Right lobe of liver (tissue), 4 donors: ENCODE measurements at regions not wholly inside any gene's neighbourhood (a gene's known extent, or its start where the extent isn't known, plus 50 kb on each side); places are given as distances from the start of the nearest gene placed in this dataset.

Experiments
- CTCF ChIP-seq, 4 donors: fragments of 200-600 bp in 3 of 4; fragments of 450-650 bp in 1 of 4; IDR thresholded peaks; one replicate each; pipeline versions ENCODE4 v1.5.1 to v1.8.0; 2016 to 2022; ENCODE audit warnings: antibody characterized with exemption in 4 of 4, mild to moderate bottlenecking in 2 of 4
- POLR2A ChIP-seq: fragments of 450-650 bp; IDR thresholded peaks from one replicate; pipeline ENCODE4 v1.6.1; 2017; ENCODE audit warnings: antibody characterized with exemption, mild to moderate bottlenecking
- donor health status: DM: no; HTN: no; CAD: no.
- donor health status: DM: no; HTN: no; CAD: no.
- donor health status: DM: no; HTN: yes; CAD: no.

- TF ChIP-seq CTCF (IDR thresholded peaks at IDR 0.05), result peak; percentile 55 to 69 (median 64)
- no peak for TF ChIP-seq POLR2A
These were observed 53.7 kb upstream of the LRRC30 start for GRCh38 chr18:7177116-7177744.
